ENCODE measurements at regions not wholly inside any gene's neighbourhood (a gene's known extent, or its start where the extent isn't known, plus 50 kb on each side); places are given as distances from the start of the nearest gene placed in this dataset.

DNA sequence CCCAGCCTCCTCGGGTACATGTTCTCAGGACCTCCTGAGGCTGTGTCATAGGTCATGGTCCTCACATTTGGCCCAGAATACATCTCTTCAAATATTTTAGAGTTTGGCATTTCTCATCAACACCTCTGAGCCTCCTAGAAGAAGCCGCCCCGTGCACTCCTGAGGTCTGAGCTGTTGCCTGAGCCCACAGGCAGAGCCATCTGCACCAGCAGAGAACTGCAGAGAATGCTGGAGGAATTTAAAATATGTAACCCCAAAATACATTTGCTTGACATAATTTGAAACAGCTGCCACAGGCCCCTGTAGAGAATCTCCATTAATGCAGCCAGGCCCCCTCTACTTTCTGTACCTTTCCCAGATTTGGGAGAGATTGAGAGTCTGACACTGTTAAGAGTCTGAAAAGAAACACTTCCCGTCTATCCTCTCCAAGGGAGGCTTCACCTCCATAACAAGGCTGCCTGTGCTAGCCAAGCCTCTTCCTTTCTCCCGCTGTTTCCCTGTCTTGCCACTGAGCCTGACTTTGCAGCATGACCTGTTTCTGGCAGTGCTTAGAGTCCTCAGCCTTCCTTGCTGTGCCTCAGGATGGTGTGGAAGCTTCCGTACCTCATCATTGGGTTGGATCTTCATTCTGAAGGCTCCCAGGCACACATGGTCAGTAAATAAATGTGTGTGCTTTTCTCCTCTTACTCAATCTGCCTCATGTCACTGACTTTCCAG, 95.4 kb upstream of the SFSWAP start:
- Histone ChIP-seq H2BK5ac (ENCODE audit: low read depth, low read length, poor library complexity, severe bottlenecking) (no peak overlapping the region), H3K4ac (ENCODE audit: low read depth, low read length) (no peak overlapping the region), H3K18ac (ENCODE audit: low read depth, low read length) (no peak overlapping the region), H2AFZ (replicated peaks; ENCODE audit: low read length, poor library complexity) (no peak overlapping the region), H4K91ac (ENCODE audit: insufficient read depth, low read depth, low read length) (no peak overlapping the region), H3K4me3 (ENCODE audit: insufficient read depth, low read depth, low read length) (no peak overlapping the region), H3K56ac (ENCODE audit: extremely low read depth, insufficient read depth, low read length) (no peak overlapping the region), H3K4me2 (ENCODE audit: low read depth, low read length) (no peak overlapping the region), H2AK9ac (replicated peaks; ENCODE audit: low read depth, low read length, poor library complexity) (no peak overlapping the region), H3K23ac (ENCODE audit: low read depth, low read length) (no peak overlapping the region), H2BK15ac (ENCODE audit: low read depth, low read length) (no peak overlapping the region), H3K9ac (ENCODE audit: low read depth, low read length) (no peak overlapping the region), H3K9me3 (ENCODE audit: control insufficient read depth, insufficient read depth, low read length) (no peaks in the 10 kb centered on the region; the same call in 1 of the 2 replicates), H3K4me1 (ENCODE audit: control insufficient read depth, insufficient read depth, low read length) (no peaks in the 10 kb centered on the region), H3K36me3 (ENCODE audit: control insufficient read depth, insufficient read depth, low read length) (no peaks in the 10 kb centered on the region), H4K5ac (ENCODE audit: low read depth, low read length) (no peak overlapping the region), H3K27ac (ENCODE audit: insufficient read depth, low read length) (no peak overlapping the region), H2AK5ac (ENCODE audit: low read depth, low read length) (no peak overlapping the region), H4K20me1 (ENCODE audit: insufficient read depth, low read length) (no peaks in the 10 kb centered on the region), H3K27me3 (ENCODE audit: control insufficient read depth, insufficient read depth, low read length) (no peaks in the 10 kb centered on the region), H3K14ac (replicated peaks; ENCODE audit: low read depth, low read length) (no peak overlapping the region), H3K9me1 (ENCODE audit: insufficient read depth, low read length) (no peaks in the 10 kb centered on the region), H3K79me1 (ENCODE audit: low read depth in 1 of 2, low read length in 2 of 2) (no peaks in the 10 kb centered on the region), H4K8ac (ENCODE audit: low read depth in 2 of 2, low read length in 2 of 2) (no peak overlapping the region), H2BK20ac (ENCODE audit: low read depth, low read length) (no peak overlapping the region), H2BK120ac (ENCODE audit: low read depth, low read length) (no peak overlapping the region)
- no TSS peak for BruUV-seq (replicated peaks)
- TF ChIP-seq POLR2A (IDR thresholded peaks at IDR 0.05; ENCODE audit: low read depth, low read length) (no peak), MXI1 (IDR thresholded peaks at IDR 0.05; ENCODE audit: borderline replicate concordance, low read depth, low read length) (no peak), RAD21 (IDR thresholded peaks at IDR 0.05; ENCODE audit: low read length) (no peak), RFX5 (IDR thresholded peaks at IDR 0.05; ENCODE audit: low read depth, low read length) (no peak), CHD1 (IDR thresholded peaks at IDR 0.05; ENCODE audit: low read depth, low read length) (no peak), MAFK (IDR thresholded peaks at IDR 0.05; ENCODE audit: low read depth, low read length) (no peak), CEBPB (IDR thresholded peaks at IDR 0.05; ENCODE audit: low read depth, low read length) (no peak), NFE2L2 (IDR thresholded peaks at IDR 0.05; ENCODE audit: low read depth, low read length) (no peak), MAZ (IDR thresholded peaks at IDR 0.05; ENCODE audit: borderline replicate concordance, low read depth, low read length) (no peak), BHLHE40 (IDR thresholded peaks at IDR 0.05; ENCODE audit: low read depth, low read length) (no peak), FOS (IDR thresholded peaks at IDR 0.05; ENCODE audit: low read depth, low read length) (no peak), RCOR1 (IDR thresholded peaks at IDR 0.05; ENCODE audit: insufficient replicate concordance, low read length) (no peak), SMC3 (IDR thresholded peaks at IDR 0.05; ENCODE audit: low read depth, low read length) (no peak)
- TF ChIP-seq, protein P1, sequence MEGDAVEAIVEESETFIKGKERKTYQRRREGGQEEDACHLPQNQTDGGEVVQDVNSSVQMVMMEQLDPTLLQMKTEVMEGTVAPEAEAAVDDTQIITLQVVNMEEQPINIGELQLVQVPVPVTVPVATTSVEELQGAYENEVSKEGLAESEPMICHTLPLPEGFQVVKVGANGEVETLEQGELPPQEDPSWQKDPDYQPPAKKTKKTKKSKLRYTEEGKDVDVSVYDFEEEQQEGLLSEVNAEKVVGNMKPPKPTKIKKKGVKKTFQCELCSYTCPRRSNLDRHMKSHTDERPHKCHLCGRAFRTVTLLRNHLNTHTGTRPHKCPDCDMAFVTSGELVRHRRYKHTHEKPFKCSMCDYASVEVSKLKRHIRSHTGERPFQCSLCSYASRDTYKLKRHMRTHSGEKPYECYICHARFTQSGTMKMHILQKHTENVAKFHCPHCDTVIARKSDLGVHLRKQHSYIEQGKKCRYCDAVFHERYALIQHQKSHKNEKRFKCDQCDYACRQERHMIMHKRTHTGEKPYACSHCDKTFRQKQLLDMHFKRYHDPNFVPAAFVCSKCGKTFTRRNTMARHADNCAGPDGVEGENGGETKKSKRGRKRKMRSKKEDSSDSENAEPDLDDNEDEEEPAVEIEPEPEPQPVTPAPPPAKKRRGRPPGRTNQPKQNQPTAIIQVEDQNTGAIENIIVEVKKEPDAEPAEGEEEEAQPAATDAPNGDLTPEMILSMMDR (conservative IDR thresholded peaks at IDR 0.05; ENCODE audit: low read depth, low read length), result no peak
- TF ChIP-seq, protein P2, sequence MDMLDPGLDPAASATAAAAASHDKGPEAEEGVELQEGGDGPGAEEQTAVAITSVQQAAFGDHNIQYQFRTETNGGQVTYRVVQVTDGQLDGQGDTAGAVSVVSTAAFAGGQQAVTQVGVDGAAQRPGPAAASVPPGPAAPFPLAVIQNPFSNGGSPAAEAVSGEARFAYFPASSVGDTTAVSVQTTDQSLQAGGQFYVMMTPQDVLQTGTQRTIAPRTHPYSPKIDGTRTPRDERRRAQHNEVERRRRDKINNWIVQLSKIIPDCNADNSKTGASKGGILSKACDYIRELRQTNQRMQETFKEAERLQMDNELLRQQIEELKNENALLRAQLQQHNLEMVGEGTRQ (IDR thresholded peaks at IDR 0.05; ENCODE audit: low read depth, low read length), result no peak
- TF ChIP-seq, protein P3, sequence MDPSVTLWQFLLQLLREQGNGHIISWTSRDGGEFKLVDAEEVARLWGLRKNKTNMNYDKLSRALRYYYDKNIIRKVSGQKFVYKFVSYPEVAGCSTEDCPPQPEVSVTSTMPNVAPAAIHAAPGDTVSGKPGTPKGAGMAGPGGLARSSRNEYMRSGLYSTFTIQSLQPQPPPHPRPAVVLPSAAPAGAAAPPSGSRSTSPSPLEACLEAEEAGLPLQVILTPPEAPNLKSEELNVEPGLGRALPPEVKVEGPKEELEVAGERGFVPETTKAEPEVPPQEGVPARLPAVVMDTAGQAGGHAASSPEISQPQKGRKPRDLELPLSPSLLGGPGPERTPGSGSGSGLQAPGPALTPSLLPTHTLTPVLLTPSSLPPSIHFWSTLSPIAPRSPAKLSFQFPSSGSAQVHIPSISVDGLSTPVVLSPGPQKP (IDR thresholded peaks at IDR 0.05; ENCODE audit: borderline replicate concordance, low read depth, low read length), result no peak
- dilution Hi-C loops (cut with HindIII; ENCODE audit: low sequenced_read_pairs, unreplicated experiment), result no loop called here
- DNase-seq, result no peak
- in situ Hi-C loops (cut with MboI; ENCODE audit: low sequenced_read_pairs), result no loop called here
- POLR2A ChIA-PET (ENCODE audit: unreplicated experiment), result no interaction called here
- CTCF ChIA-PET, result no interaction called here
- peak; percentile 46 for ATAC-seq (ENCODE audit: low read depth)
- intact Hi-C loops (cut with micrococcal nuclease), result no loop called here
- WGBS, 2 experiments (ENCODE audit: extremely low coverage in 2 of 2, insufficient read length in 1 of 2), result no CpG with 5 or more reads among the region's 6 CpGs

Measured in IMR-90 (cell line).